ENCODE measurements at regions not wholly inside any gene's neighbourhood (a gene's known extent, or its start where the extent isn't known, plus 50 kb on each side); places are given as distances from the start of the nearest gene placed in this dataset.

DNA sequence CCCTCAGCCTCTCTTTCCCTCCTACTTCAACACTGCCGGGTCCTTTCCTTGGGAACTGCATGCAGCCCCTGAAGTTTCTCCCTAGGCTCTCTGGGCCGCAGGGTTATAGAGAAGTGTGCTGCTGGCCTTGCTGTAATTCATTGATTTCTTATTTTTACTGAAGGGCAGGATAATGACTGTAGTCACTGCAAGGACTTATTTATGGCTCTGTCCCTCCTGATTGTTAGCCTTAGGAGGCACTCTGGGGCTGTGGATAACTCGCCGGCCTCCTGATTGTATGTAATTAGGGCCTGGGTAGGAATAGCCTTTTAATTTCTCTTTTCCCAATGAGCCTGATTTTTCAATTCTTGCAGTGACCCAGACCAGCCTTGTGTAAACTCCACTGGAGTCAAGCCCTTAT lies 138.3 kb upstream of the CDH13 start:
- no peak for DNase-seq

DNA sequence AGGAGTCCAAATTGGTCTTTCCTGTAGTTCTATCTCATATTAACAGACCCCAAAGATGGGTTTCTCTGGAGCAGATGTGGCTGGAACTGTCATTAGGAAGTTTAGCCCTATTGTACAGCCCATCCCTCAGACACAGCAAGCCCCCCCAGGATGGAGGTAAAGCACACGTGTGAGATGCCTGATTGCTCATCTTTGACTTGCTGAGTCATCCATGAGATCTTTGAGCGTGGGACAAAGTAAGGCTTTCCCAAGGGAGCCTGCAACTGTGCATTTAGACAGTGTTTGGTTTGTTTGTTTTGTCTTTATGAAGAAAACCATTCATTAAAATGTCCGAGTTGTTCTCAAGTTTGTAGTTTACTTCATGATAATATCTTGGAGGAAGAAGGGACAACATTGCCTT lies 145.3 kb upstream of the CDH13 start:
- no peak for DNase-seq

DNA sequence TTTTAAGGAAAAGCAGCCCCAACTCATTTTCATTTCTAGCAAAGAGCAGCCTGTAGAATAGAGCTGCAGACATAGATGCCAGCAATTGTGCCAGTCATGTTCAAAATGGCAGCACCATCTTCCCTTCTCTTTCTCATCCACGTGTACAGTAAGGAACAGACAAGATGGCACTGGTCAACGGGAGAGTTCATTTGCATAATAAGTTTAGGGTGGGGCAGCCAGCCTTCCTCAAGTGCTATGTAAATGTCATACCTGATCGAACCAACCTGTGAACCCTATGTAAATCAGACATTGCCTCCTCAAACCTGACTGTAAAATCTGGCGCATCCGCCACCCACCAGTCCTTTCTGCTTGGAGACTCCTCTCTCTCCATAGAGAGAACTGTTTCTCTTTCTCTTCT lies 150.0 kb upstream of the CDH13 start:
- DNase-seq: no peak

DNA sequence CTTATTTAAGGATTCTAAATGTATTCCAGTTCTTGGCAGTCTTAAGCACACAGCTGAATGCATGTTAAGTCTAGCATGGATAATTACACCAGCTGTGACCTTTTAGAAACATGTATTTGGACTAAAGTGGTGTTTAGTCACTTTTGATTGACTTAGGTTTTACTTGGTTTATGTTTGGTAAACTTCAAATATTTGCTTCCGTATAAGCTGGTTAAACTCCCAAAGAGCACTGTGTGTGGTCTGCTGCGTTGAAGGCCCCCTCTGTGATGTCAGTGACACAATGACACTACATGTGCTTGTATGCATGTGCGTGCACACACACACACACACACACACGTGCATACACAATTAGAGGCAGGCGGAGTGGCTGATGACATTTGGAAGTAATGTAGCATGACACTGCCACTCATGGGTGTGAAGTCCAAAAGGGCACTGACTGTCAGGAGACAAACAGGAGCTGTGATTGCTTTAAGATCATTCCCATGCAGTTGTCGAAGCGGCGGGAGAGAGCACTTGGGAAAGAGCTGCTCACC lies 156.1 kb upstream of the CDH13 start:
- no peak for DNase-seq

DNA sequence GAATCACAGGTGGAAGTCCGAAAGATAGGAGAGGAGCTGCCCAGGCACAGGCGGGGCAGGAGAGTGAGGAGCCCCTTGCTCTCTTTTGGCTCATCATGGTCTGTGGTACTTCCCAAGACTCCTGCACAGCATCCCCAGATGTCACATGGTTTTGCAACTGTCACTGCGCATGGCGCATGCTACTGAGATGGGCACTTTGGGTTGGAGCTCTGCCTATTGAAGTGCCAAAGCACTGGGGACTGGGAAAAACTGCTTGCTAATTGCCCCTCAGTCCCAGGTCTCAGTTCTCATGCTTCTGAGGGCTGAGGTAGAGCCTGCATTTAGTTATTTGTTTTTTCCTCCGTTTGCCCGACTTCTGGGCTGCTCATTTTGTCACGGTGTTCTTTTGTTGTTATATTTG lies 156.8 kb upstream of the CDH13 start:
- no peak for DNase-seq

DNA sequence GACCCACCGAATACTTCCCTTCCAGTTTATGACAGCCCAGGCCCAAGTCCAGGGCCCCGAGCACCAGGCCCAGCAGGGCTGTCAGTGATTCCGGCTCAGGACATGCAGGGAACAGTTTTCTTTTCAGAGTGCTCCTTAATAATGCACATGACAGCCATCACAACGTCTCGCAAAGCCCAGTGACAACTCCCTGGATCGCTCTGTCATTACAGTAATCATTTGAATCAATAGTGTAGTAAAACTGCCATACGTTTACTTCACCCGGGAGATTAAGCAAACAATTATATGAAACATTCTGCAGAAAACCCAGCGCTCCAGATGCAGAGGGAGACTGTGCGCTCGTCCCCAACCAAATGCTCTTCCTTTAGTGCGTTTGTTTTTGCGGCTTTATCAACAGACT lies 162.6 kb upstream of the CDH13 start:
- no peak for DNase-seq

DNA sequence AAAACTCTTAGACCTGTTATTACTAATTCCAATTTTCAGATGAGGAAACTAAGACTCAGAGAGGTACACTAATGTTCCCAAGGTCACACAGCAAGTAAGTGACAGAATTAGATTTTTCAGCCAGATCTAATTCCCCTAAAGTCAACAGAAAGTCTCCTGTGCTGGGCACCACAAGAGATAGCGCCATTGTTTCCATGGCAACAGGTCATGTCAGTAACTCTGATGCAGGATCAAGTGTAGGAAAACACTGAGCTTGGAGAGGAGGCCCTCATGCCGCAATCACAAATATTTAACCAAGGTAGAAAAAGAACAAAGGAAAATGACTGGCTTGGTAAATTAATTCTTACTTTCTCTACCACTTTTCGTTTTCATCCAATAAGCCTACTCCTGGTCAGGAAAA lies 166.0 kb upstream of the CDH13 start:
- no peak for DNase-seq

DNA sequence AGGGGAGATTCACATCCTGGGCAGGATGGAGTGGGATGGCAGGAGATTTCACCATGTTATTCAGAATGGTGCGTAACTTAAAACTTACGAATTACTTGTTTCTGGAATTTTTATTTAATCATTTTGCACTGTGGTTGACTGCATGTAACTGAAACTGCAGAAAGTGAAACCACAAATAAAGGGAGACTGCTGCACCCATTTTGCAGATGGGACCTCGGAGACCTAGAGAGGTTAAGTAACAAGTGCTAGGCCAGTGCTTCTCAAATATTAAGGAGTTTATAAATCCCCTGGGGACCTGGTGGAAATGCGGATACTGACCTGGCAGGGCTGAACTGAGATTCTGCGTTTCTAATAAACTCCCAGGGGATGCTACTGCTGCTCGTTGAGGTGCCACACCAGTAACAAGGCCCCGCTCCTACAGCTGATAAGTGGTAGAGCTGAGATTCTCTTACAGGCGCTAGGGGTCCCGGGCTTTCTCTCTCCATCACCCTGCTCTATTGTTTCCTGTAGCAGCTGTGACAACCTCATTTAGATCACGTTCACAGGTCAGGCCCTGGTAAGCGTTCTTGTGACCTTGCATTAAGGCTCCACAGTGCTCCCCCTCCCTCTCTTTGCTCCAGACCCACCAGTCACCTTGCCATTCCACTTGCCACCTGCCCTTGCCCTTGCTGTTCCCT lies 167.1 kb upstream of the CDH13 start:
- no peak for DNase-seq

DNA sequence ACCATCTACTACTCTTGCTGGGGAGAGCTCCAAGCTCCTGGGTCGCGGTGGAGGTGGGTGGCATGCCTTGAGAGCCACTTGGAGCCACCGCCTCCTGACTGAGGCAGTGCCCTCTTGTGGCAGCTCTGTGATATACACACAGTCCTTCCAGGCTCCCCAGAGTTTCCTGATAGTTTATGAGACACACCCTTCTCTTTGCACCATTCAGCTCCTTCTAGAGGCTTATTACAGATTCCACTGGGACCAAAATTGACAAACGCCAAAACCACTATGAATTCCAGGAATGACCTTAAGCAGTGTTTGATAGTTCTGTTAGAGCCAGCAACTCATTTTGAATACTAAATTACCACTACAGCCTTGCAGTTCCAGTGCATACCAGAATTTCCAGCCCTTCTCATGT lies 170.1 kb upstream of the CDH13 start:
- DNase-seq: peak; percentile 78

DNA sequence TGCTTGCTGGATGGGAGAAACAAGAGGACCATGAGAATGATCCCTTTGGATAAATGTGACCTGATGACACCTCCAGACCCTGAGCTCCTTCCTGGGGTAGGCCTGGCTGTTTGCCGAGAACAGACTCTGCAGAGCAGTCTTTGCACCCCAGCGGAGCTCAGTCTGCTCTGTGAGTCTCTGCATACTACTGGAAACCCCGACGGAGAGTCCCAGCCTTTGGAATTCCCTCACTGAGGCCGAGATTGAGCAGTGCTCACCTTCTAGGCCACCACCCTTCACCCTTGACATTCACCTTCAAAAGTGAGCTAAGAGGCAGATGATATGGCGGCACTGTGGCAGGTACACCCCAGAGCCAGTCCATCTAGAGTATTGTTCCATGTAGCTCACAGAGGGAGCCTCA lies 172.2 kb upstream of the CDH13 start:
- no peak for DNase-seq

DNA sequence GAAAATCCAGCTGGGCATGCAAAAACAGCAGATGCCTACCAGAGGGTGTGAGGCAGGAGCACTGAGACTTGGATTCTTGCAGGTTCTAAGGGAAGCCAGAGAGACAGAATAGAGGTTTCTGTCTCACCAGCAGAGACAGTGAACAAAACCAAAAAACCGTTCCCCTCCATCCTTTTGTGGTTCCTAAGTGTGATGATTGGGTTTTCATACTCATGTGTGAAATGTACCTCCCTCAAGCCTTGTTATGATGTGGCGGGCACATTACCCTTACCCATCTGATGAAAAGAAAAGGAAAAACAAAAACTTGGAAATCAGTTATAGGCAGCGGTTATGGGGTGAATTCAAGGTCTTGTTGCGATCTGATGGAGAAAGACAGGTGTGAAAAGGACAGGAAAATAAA lies 172.6 kb upstream of the CDH13 start:
- no peak for DNase-seq

DNA sequence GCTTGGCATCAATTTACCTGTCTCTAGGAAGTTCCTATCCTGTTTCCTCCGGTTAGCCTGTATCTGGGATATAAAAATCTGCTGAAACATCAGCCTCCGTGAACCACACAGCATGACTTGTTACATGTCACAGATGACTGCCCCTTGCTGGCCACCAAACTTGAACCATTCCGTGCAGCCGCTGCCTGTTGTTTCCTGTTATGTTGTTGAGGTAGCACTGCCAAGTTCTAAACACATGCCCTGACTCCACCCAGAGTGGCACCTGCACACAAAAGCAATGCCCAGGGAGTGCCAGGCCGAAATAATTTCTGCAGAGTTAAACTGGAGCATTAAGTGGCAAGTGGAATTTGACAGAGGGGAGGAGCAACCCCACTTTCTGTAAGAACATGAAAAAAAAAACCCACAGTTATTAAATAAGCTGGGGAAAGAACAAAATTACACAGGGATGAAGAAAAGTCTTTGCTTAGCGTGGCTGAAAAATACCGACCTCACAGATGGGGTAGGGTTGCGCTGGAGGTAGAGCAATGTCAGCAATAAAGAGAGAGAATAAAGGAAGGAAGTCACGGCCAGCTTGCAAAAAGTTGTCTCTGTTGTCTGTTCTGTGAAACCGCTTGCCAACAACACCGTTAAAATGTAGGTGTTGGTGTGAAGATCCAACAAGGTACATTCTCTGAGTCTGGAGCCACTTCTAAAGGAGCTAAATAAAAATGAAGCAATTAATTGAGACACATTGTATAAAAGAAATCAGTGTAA lies 174.6 kb upstream of the CDH13 start:
- no peak for DNase-seq

DNA sequence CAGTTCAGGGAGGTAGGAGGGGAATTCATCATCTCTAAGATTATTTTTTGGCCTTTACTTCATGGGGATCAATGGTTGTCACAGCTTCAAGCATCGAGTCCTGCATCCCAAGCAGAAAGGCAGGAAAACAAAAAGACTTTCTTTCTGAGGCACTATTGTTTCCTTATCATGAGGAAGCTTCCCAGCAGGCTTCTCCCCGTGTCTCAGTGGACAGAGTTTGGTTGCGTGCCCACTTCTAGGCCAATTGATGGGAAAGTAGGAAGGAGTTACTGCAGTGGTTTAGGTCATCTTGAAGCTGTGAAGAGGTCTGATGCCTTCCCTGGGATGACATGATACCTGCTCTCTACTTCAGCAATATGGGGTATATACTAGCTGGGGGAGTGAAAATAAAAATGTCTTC lies 175.3 kb upstream of the CDH13 start:
- DNase-seq: no peak

DNA sequence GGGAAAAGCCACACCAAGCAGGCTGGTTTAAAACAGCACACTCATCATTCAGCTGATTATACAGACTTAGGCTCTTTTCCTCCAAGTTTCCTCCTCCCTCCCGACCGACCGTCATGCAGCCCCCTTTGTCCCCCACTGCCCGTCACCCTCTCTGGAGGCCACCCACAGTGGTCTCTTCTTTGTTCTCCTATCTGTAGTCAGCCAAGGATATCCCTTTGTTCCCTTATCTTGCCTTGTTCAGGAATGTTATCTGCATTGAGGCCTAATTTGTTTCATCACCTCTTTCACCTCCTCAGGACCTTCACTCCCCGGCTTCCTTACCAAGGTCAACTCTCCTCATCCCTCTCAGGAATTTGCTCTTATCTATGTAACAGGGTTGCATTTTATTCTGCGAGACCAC lies 186.4 kb upstream of the CDH13 start:
- no peak for DNase-seq

DNA sequence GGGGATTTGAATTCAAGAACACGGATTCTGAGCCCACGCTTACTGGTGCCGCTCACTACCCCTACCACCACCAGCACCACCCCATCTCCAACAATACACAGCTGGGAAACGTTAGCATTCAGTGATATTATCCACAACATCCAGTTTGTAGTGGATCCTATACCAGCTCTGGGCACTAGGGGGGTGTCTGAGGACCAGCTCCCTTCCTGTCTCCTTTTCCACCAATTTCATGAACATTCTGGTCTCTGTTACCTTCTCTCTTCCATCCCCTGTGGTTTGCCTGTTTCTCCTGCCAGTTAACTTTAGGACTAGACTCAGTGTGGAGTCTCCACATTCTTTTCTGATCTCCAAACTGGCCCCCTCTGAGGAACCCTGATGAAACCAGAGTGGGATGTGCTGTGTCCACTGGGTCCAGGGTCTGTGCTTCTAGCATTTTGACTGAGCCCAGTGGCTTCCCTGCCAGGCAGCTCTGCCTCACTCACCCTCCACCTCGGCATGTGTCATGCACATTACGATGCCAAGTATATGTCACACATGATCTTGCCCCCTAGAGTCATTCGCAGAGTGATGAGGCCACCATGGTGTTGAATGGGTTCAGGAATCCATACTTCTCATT lies 187.0 kb upstream of the CDH13 start:
- peak; percentile 18 for DNase-seq

DNA sequence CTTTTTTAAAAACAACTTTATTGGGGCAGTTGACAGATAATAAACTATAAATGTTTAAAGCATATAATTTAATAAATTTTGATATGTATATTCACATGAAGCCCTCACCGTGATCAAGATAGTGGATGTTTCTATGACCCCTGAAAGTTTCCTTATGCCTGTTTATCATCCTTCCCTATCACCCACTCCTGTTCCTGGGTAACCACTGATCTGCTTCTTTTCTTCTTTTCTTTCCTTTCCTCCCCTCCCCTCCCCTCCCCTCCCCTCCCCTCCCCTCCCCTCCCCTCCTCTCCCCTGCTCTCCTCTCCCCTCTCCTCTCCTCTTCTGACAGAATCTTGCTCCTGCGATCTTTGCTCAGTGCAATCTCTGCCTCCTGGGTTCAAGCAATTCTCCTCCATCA lies 193.7 kb upstream of the CDH13 start:
- DNase-seq: no peak

DNA sequence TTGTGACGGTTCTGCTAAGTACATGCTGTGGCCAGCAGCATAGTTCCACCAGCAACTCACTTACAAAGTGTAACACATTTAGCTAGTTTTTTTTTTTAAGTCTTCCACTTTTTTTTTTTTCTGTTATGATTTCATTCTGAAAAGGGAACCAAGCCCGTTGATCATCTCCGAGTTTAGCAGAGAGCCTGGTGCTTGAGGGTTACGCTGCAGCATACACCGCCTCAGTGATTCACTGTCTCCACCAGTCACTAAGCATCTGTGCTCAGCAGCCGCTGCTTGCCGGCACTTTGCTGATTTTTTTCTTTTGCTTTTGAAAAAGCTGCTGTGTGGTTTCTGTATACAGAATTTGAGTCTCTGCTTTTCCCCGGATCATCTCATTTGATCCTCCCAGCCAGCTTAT lies 194.5 kb upstream of the CDH13 start:
- no peak for DNase-seq

DNA sequence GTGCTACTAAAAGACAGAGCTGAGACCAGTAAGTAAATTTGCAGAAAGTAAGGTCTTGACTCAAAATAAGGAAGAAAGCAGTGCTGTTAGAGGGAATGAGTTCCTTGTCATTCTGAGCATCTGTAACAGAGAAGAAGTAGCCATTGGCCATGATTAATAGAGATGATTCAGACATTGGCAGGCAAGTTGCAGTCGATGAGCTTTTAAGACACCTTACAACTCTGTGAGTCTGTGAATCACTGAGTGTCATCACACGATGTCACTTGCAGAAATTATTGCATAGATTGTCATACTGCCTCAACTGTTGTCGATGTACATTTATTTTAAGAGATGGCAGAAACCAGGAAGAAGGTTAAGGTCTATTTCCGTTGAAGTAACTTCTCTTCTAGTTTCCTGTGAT lies 201.1 kb upstream of the CDH13 start:
- DNase-seq: no peak

DNA sequence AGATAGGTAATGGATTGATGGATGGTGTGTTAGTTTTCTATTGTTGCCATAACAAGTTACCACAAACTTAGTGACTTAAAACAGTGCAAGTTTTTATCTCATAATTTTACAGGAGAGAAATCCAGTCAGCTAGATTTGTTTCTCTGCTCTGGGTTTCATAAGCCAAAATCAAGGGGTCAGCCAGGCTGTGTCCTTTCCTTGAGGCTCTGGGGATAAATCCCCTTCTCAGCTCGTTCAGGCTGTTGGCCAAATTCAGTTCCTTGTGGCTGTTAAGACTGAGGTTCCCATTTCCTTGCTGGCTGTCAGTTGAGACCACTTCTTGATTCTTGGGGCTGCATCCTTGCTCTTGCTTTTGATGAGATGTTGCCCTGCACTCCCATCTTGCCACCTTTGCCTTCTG lies 204.9 kb upstream of the CDH13 start:
- DNase-seq: no peak

DNA sequence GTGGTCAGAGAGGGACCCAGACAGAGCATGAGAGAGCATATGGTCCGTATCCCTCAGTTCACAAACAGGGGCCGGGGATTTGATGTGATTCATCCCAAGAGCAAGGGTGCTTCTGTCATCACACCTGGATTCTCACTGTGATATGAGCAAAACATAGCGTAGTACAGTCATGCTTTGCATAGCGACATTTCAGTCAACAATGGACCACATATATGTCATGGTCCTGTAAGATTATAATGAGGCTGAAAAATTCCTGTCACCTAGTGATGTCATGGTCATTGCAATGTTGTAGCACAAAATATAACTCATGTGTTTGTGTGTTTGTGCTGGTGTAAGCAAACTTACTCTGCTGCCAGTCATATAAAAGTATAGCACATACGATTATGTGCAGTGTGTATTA lies 207.4 kb upstream of the CDH13 start:
- no peak for DNase-seq

DNA sequence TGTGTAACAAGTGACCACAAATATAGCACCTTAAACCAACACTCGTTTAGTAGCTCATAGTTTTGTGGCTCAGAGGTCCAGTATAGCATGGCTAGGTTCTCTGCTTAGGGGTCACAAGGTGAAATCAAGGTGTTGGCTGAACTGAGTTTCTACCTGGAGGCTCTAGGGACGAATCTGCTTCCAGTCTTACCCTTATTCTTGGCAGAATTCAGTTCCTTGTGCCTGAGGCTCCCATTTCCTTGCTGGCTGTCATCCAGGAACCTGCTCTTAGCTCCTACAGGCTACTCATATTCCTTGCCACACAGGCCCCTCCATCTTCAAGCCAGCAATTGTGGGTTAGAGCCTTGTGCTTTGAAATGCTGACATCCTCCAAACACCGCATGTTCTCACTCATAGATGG lies 212.3 kb upstream of the CDH13 start:
- no peak for DNase-seq

DNA sequence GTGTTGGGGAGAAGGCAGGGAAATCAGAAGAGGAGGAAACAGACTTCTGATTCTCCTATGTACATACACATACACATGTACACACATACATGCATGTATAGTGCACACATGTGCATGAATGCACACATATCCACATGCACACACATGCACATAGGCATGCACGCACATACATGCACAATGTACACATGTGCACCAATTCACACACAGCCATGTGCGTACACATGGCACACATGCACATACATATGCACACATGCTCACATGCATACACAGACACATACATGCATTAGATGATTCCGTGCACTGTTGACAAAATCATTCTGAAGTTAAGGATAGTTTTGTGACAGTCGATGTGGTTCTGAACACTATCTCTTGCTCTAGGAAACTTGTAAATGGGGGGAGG lies 214.0 kb upstream of the CDH13 start:
- DNase-seq: no peak

DNA sequence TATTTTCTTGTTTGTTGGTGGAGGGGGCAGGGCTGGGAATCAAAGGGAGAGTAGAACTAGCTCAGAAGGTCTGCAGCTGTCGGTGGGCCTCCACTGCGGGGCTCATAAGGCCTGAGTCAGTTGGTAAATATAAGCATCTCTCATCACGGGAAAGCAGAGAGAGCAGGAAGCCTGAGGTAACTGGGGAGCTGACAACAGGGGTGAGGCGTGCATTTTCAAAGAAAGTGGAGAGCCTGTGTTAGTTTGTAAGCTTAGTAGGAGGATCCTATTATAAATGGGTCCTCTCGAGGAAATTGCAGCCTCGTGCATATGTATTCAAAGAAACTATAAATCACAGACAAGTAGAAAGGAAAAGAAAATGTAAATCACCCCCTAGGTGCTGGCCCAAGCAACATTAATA lies 221.0 kb upstream of the CDH13 start:
- no peak for DNase-seq

DNA sequence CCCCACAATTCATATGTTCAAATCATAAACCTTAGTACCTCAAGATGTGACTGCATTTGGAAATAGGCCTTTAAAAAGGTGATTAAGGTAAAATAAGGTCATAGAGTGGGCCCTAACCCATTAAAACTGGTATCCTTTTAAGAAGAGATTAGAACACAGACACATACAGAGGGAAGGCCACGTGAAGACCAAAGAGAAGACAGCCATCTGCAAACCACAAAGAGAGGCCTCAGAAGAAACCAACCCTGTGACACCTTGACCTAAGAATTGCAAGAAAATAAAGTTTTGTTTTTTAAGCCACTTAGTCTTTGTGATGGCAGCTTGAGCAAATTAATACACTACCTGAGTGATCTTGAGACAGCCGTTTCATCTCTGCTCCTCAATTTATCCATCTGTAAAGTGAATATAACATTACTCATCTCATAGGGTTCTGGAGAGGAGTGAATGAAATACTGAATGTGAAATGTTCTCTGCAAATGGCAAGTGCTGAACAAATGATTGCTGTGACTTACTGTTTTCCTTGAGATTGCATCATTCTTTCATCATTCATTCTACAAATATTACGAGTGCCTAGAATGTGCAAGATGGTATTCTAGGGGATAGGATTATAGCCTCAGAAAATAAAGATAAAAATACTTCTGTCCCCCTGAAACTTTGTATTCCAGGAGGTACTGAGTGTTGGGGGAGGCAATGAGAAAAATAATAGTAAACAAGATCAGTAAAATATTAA lies 222.0 kb upstream of the CDH13 start:
- DNase-seq: no peak
